Bronchial epithelial cell (primary cell): ENCODE measurements at regions not wholly inside any gene's neighbourhood (a gene's known extent, or its start where the extent isn't known, plus 50 kb on each side); places are given as distances from the start of the nearest gene placed in this dataset.

ENCODE experiments used
- DNase-seq: peaks from one replicate; pipeline ENCODE4 v3.0.0-alpha.2; 2010; ENCODE audit warnings: low read depth
- FAIRE-seq: peaks from 2 replicates; lab custom pipeline; 2011; peaks lifted over from hg19 to GRCh38; lab: Jason Lieb, UNC
- H3K27me3 ChIP-seq: 2 replicates; pipeline ENCODE4 v1.5.1; 2011; ENCODE audit warnings: low read length; ENCODE audit not compliant: control insufficient read depth, insufficient read depth
- H3K36me3 ChIP-seq: 2 replicates; pipeline ENCODE4 v1.5.1; 2011; ENCODE audit warnings: low read length; ENCODE audit not compliant: control insufficient read depth, insufficient read depth
- H3K4me3 ChIP-seq: 2 replicates; pipeline ENCODE4 v1.5.1; 2011; ENCODE audit warnings: mild to moderate bottlenecking, low read depth, low read length, control low read depth
- CTCF ChIP-seq: IDR thresholded peaks from 2 replicates; pipeline ENCODE4 v1.5.1; 2011; ENCODE audit warnings: mild to moderate bottlenecking, moderate library complexity, low read length, control low read depth, inconsistent platforms; ENCODE audit not compliant: insufficient read depth, severe bottlenecking

DNA sequence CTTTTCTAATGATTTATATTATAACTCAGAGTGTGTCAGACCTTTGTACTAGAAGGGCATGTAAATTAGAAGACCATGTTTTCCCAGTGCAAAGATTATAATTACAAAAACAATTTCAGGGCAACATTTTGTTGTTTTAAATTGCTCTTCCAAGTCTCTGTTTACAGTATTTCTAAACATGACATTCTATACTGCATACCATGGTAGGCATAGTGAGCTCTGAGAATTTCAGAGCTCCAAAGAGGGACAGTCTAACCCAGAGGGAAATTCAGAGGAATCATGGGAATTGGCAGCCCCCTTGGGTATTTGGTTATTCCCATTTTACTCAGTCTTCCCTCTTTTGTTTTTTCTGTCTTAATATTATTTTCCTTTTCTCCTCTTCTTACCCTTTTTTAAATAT, 361.5 kb upstream of the SEMA6D start:
- Histone ChIP-seq H3K36me3 (no peaks in the 10 kb centered on the region), H3K27me3 (no peaks in the 10 kb centered on the region), H3K4me3 (no peak overlapping the region)
- TF ChIP-seq CTCF, result no peak
- FAIRE-seq, result no peak
- DNase-seq, result no peak

DNA sequence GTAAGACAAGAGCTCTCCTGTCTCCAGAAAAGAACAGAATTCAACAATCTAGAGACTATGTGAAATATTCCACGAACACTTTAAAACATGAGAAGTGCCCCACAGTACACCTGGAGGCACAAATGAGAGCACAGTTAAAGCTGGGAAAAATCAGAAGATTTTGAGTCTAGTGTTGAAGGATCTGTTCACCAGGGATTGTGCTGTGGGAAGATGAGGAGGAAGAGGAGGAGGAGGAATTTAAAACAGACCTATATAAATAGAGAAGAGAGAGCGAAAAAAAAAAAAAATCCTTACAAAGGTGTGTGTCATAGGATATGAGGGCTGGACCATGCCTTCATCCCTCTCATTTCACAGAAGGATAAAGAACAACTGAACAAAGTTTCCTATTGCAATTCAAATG, 361.0 kb upstream of the SEMA6D start:
- Histone ChIP-seq H3K36me3 (no peaks in the 10 kb centered on the region), H3K27me3 (no peaks in the 10 kb centered on the region), H3K4me3 (no peak overlapping the region)
- no peak for TF ChIP-seq CTCF
- FAIRE-seq (no peak), DNase-seq (no peak)

DNA sequence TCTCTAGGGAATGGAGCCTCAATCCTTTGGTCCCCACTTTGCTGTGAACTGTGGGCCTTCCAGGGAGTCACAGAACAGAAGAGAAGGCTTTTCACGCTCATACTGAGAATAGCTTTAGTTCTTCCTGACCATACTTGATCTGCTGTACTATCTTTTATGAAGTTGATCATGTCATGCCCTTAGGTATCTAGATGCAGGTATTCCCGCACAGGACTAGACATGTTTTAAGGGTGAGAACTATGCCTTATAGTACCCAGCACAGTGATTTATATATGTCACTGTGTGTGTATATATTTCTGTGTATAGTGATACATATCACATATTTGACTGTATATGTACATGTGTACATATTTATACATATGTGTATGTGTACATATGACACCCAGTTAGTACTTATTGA, 358.4 kb upstream of the SEMA6D start:
- H3K27me3 ChIP-seq, result no peaks in the 10 kb centered on the region
- TF ChIP-seq CTCF, result no peak
- no peak overlapping the region for H3K4me3 ChIP-seq
- H3K36me3 ChIP-seq, result no peaks in the 10 kb centered on the region
- DNase-seq (peak; percentile 64), FAIRE-seq (no peak)

GRCh38 chr15:47360305-47360704, 357.0 kb upstream of the SEMA6D start:
- DNase-seq (peak; percentile 38), FAIRE-seq (no peak)
- TF ChIP-seq CTCF, result no peak
- H3K27me3 ChIP-seq, result no peaks in the 10 kb centered on the region
- H3K36me3 ChIP-seq, result no peaks in the 10 kb centered on the region
- no peak overlapping the region for H3K4me3 ChIP-seq

GRCh38 chr15:47362118-47362905, 355.0 kb upstream of the SEMA6D start:
- Histone ChIP-seq H3K27me3 (no peaks in the 10 kb centered on the region), H3K36me3 (no peaks in the 10 kb centered on the region), H3K4me3 (no peak overlapping the region)
- no peak for TF ChIP-seq CTCF
- FAIRE-seq, result no peak
- DNase-seq, result no peak

- Histone ChIP-seq H3K27me3 (no peaks in the 10 kb centered on the region), H3K4me3 (no peak overlapping the region), H3K36me3 (no peaks in the 10 kb centered on the region)
- FAIRE-seq, result no peak
- DNase-seq, result no peak
- TF ChIP-seq CTCF, result no peak
These were observed 353.7 kb upstream of the SEMA6D start for GRCh38 chr15:47363653-47364052.
